ENCODE measurements at regions not wholly inside any gene's neighbourhood (a gene's known extent, or its start where the extent isn't known, plus 50 kb on each side); places are given as distances from the start of the nearest gene placed in this dataset.

GRCh38 chr6:121881974-121882667 lies 446.7 kb downstream of the GJA1 start:
- no peak for TF ChIP-seq POLR2A (IDR thresholded peaks at IDR 0.05; ENCODE audit: low read depth, low read length)
- no peak for TF ChIP-seq POLR2AphosphoS5 (IDR thresholded peaks at IDR 0.05; ENCODE audit: low read depth, low read length)
- no peak for TF ChIP-seq TAF1 (IDR thresholded peaks at IDR 0.05; ENCODE audit: borderline replicate concordance, low read depth, low read length)
